ENCODE measurements at regions not wholly inside any gene's neighbourhood (a gene's known extent, or its start where the extent isn't known, plus 50 kb on each side); places are given as distances from the start of the nearest gene placed in this dataset.

- no peak for TF ChIP-seq CTCF (IDR thresholded peaks at IDR 0.05 in 4 of 5, conservative IDR thresholded peaks at IDR 0.05 in 1 of 5)
- no peak for TF ChIP-seq POLR2A (IDR thresholded peaks at IDR 0.05)
Observed at GRCh38 chr3:106457281-106458180, 588.7 kb upstream of the CBLB start.
